Stimulated activated CD4-positive, alpha-beta T cell treated with anti-CD3 and anti-CD28 coated beads, Interleukin-12 subunit alpha, Interleukin-12 subunit beta, amount 100 ng/mL, for 4 hours (primary cell): ENCODE measurements at regions not wholly inside any gene's neighbourhood (a gene's known extent, or its start where the extent isn't known, plus 50 kb on each side); places are given as distances from the start of the nearest gene placed in this dataset.
"Not testable (repeated sequence)": the region's sequence is repeated elsewhere in the genome, so short reads cannot be mapped to it uniquely, and the experiment has no call there.

Source experiments
- DNase-seq: peaks from one replicate; pipeline ENCODE4 v3.0.0-alpha.2; 2020

GRCh38 chr21:5138687-5139086, 5382.7 kb upstream of the TPTE start:
- not testable (repeated sequence) for DNase-seq

- not testable (repeated sequence) for DNase-seq
Observed at GRCh38 chr21:5139528-5139927, 5381.9 kb upstream of the TPTE start.

- DNase-seq: not testable (repeated sequence)
Observed at GRCh38 chr21:5143011-5143410, 5378.4 kb upstream of the TPTE start.

DNA sequence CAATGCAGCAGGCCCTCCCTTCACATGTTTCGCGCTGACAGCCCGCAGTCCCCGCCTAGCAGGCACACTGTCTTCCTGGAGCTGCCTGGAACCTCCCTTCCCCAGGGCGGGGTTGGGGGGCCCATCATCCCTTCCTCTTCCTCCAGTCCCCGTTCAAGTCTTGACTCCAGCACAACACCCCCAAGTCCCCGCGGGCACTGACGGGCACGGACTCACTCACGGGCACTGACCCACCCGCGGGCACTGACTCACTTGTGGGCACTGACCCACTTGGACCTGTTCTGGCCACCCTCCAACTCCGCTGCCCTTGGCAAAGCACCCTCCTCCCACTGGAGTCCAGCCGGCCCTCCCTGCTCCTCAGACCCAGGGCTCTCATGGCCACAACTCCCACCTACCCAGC, 5376.7 kb upstream of the TPTE start:
- DNase-seq: not testable (repeated sequence)

GRCh38 chr21:5147685-5148084, 5373.7 kb upstream of the TPTE start:
- not testable (repeated sequence) for DNase-seq

GRCh38 chr21:5149222-5149621, 5372.2 kb upstream of the TPTE start:
- DNase-seq: not testable (repeated sequence)

- not testable (repeated sequence) for DNase-seq
Observed at GRCh38 chr21:5153842-5154640, 5367.3 kb upstream of the TPTE start.

GRCh38 chr21:5154641-5154982, 5366.8 kb upstream of the TPTE start:
- peak; percentile 78 for DNase-seq

DNA sequence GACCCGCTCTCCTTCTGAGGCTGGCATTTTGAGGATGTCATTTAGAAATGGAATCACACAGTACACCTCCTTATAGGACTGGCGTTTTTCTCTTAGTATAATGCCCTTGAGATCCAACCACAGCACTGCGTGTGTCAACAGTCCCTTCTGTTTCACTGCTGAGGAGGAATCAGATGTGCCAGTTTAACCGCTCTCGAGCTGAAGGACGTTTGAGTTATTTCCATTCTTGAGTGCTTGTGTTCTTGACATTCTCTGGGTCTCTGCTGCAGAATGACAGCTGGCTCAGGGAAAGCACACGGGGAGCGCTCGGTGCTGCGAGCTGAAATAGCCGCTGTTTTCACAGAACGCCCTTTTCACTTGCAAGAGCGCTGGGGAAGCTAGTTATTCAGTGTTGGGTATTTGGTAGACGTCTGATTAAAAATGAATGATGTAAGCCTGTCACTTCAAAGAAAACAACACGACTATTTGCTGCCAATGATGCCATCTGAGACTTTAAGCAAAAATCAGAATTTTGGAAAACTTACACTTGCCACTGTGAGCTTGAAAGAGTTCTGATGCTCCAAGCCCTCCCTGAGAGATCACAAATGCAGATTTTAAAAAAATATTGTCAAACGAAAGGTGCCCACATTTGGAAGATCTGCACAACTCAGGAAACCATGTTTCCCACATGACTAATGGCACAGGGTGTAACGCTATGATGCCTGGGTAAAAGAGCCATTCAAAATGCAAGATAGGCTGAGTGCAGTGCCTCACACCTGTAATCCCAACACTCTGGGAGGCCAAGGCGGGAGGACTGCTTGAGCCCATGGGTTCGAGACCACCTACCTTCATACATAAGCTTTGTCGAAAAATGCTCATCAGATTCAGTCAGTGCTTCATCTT, 5358.4 kb upstream of the TPTE start:
- DNase-seq: not testable (repeated sequence)

- not testable (repeated sequence) for DNase-seq
Observed at GRCh38 chr21:5165829-5166228, 5355.6 kb upstream of the TPTE start.
